AG10803 (cell line): ENCODE measurements at regions not wholly inside any gene's neighbourhood (a gene's known extent, or its start where the extent isn't known, plus 50 kb on each side); places are given as distances from the start of the nearest gene placed in this dataset.

ENCODE experiments used
- DNase-seq: peaks from one replicate; pipeline ENCODE4 v3.0.0; 2010; ENCODE audit warnings: low read depth
- H3K4me3 ChIP-seq: 2 replicates; pipeline ENCODE4 v1.5.1; 2011; ENCODE audit warnings: mild to moderate bottlenecking, low read length, control low read depth
- TF ChIP-seq, protein P1 (sequence below): conservative IDR thresholded peaks from 2 replicates; pipeline ENCODE4 v1.5.1; 2011; ENCODE audit warnings: mild to moderate bottlenecking, low read length, control low read depth, inconsistent platforms

DNA sequence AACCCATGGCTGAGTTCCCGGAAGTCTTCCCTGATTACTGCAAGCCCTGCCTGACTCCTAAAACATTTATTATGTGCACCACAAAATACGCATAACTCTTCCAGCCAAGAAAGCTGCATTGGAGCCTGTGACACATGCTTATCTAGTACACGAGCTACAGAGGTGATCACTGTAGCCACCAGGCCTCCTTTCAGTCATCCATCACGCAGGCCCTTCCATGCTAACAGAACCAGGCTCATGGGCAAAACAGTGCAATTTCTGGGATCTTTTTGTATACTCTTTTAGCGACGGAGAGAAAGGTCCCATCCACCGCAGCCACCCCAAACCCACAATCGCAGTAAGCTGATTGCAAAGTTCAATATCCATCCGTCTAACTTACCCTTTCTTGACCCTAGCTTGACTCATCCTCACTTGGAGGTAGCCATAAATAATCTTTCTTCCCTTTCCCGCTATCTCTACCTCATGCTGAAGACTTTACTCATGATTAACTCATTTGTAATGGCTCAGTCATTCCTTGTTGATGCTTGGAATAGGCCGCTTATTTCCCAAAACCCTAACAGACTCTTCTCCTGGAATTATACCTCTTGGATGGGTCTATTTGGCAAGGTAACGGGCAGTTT lies 1203.5 kb downstream of the TYW1 start:
- DNase-seq: no peak
- TF ChIP-seq, protein P1, sequence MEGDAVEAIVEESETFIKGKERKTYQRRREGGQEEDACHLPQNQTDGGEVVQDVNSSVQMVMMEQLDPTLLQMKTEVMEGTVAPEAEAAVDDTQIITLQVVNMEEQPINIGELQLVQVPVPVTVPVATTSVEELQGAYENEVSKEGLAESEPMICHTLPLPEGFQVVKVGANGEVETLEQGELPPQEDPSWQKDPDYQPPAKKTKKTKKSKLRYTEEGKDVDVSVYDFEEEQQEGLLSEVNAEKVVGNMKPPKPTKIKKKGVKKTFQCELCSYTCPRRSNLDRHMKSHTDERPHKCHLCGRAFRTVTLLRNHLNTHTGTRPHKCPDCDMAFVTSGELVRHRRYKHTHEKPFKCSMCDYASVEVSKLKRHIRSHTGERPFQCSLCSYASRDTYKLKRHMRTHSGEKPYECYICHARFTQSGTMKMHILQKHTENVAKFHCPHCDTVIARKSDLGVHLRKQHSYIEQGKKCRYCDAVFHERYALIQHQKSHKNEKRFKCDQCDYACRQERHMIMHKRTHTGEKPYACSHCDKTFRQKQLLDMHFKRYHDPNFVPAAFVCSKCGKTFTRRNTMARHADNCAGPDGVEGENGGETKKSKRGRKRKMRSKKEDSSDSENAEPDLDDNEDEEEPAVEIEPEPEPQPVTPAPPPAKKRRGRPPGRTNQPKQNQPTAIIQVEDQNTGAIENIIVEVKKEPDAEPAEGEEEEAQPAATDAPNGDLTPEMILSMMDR: no peak
- no peak overlapping the region for H3K4me3 ChIP-seq

DNA sequence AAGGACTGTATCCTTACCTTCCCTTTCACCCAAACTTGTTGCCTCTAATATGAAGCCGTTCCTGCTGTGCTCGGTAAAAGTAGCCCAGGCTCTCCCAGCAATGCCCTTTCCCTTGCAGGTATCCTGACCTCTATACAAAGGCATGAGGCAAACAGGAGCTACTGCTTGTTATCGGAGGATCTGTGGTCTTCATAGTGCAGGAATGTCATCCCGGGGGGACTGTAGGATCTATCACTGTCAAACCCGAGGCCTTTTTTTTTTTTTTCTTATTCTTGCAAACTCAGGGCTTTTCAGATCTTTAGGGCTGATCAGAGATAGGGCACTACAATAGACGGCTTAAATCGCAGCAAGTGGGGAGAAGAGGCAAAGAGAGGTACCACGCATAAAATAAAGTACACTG lies 1206.6 kb downstream of the TYW1 start:
- H3K4me3 ChIP-seq: no peak overlapping the region
- TF ChIP-seq, protein P1: no peak
- no peak for DNase-seq

DNA sequence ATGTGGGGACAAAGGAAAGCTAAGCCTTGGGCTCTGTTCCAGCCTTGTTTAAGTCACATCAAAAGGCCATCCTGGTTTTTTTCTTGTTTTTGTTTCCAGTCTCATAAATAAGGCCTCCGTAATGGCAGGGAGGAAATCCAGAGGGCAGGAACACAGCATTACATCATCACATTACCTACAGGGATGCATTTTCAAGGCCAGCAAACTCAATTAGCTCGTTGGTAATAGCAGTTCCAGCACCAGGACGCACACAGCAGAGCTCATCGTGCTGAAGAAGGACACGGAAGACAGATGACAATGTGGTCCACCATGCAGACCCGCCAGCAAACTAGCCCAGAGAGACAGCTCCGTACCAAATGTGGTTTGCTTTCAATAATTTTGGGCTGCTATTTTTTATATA lies 1209.2 kb downstream of the TYW1 start:
- TF ChIP-seq, protein P1: no peak
- no peak overlapping the region for H3K4me3 ChIP-seq
- DNase-seq: no peak

DNA sequence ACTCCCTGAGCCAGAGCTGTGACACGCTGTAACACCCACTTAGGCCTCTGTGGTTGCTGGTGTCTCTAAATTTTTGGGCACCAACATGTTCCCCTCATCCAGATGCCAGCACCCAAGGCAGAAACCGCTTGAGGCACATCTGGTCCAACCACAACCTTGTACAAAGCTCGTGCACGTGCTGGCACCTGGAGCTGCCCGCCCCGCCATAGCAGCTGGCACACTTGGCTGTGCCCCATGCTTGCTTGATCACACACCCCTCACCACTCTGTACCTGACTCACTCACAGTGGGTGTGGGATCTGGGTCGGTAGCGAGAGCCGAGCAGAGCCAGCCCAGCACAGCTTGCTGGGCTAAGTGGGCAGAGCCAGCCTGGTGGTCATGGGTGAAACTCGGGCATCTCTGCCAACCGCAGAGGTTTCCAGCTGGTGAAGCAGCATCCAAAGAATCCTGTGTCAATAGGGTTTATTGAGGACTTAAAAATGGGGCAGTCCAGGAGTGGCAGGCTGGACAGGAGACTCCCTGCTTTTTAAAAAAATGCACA lies 1210.4 kb downstream of the TYW1 start:
- H3K4me3 ChIP-seq: no peak overlapping the region
- TF ChIP-seq, protein P1: no peak
- DNase-seq: no peak

DNA sequence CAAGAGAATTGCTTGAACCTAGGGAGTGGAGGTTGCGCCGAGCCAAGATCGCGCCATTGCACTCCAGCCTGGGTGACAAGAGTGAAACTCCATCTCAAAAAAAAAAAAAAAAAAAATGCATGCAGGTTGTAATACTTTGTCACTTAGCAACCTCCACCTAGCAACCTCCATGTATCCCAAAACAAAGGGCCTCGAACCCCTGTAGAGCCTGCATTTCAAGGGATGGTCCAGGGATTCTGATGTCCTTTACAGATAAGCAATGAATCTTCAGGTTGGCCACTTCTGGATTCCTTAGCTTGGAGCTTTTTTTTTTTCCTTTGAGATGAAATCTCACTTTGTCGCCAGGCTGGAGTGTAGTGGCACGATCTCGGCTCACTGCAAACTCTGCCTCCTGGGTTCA lies 1211.0 kb downstream of the TYW1 start:
- DNase-seq: no peak
- TF ChIP-seq, protein P1: no peak
- H3K4me3 ChIP-seq: no peak overlapping the region

DNA sequence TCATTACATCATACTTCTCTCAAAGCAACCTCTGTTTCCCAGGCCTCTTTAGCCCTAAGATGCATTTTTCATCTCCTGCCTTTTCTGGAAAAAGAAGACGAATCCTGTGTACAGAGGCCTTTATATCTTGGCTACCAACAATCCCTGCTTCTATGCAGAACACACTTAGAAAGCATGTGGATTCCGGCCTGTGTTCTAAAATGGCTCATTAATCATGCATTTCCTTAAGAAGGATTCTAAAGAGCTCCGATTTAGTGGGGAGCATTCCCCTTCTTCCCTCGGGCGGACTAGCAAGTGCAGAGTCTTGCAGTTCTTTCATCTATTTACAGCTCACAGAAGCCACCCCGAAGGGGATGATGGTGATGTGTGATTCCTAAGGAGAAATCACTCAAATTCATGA lies 1212.9 kb downstream of the TYW1 start:
- H3K4me3 ChIP-seq: no peak overlapping the region
- no peak for DNase-seq
- TF ChIP-seq, protein P1: no peak

DNA sequence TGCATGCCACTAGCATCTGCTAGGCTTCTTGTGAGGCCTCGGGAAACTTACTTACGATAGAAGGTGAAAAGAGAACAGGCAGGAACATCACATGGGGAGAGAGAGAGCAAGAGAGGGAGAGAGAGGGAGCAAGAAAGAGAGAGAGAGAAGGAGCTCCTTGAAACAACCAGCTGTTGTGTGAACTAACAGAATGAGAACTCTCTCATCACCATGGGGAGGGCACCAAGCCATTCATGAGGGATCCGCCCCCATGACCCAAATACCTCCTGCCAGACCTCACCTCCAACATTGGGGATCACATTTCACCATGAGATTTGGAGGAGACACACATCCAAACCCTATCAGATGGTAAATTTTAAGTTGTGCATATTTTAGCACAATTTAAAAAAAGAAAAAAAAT lies 1217.2 kb downstream of the TYW1 start:
- TF ChIP-seq, protein P1: no peak
- DNase-seq: no peak
- H3K4me3 ChIP-seq: no peak overlapping the region
